HepG2 (cell line): ENCODE measurements at regions not wholly inside any gene's neighbourhood (a gene's known extent, or its start where the extent isn't known, plus 50 kb on each side); places are given as distances from the start of the nearest gene placed in this dataset.

Experiments
- ARNT2 ChIP-seq: sonication (generic); formaldehyde crosslinking; IDR thresholded peaks from 2 replicates; pipeline ENCODE4 v1.8.0; 2022; ENCODE audit warnings: mild to moderate bottlenecking, low read depth, missing genetic modification reagents, moderate library complexity
- CREM ChIP-seq, 2 experiments: sonication (generic) in 1 of 2; formaldehyde crosslinking in 1 of 2; IDR thresholded peaks; 2 replicates each; pipeline versions ENCODE4 v1.4.0 to v1.6.1; 2016 to 2020; ENCODE audit warnings: antibody characterized with exemption in 1 of 2, mild to moderate bottlenecking in 1 of 2, missing genetic modification reagents in 1 of 2
- DNMT1 ChIP-seq: sonication (generic); formaldehyde crosslinking; IDR thresholded peaks from 2 replicates; pipeline ENCODE4 v1.5.1; 2020; ENCODE audit warnings: mild to moderate bottlenecking, missing genetic modification reagents
- MED13 ChIP-seq: sonication (generic); formaldehyde crosslinking; IDR thresholded peaks from 2 replicates; pipeline ENCODE4 v1.5.0; 2020; ENCODE audit warnings: missing genetic modification reagents
- ONECUT2 ChIP-seq: sonication (generic); formaldehyde crosslinking; IDR thresholded peaks from 2 replicates; pipeline ENCODE4 v1.4.0; 2020; ENCODE audit warnings: missing genetic modification reagents
- SOX13 ChIP-seq, 3 experiments: fragments of 450-650 bp in 1 of 3; sonication (generic) in 1 of 3; formaldehyde crosslinking in 1 of 3; IDR thresholded peaks in 2 of 3; conservative IDR thresholded peaks in 1 of 3; 2 replicates each; pipeline versions ENCODE4 v1.5.0 to v1.6.1; 2016 to 2020; ENCODE audit warnings: antibody characterized with exemption in 1 of 3, mild to moderate bottlenecking in 1 of 3, missing compliant biosample characterization in 1 of 3, missing genetic modification reagents in 1 of 3, moderate library complexity in 1 of 3
- ZBTB1 ChIP-seq: sonication (generic); formaldehyde crosslinking; IDR thresholded peaks from 2 replicates; pipeline ENCODE4 v1.4.0; 2020; ENCODE audit warnings: missing genetic modification reagents, borderline replicate concordance
- ZNF136 ChIP-seq: sonication (generic); formaldehyde crosslinking; IDR thresholded peaks from 2 replicates; pipeline ENCODE4 v1.8.1; 2022; ENCODE audit warnings: low read depth, mild to moderate bottlenecking, moderate library complexity, missing genetic modification reagents
- ZNF44 ChIP-seq: sonication (generic); formaldehyde crosslinking; IDR thresholded peaks from 2 replicates; pipeline ENCODE4 v1.5.1; 2020; ENCODE audit warnings: mild to moderate bottlenecking, missing genetic modification reagents
- ZNF550 ChIP-seq: sonication (generic); formaldehyde crosslinking; IDR thresholded peaks from 2 replicates; pipeline ENCODE4 v1.4.0; 2020; ENCODE audit warnings: mild to moderate bottlenecking, missing genetic modification reagents, borderline replicate concordance
- ZNF556 ChIP-seq: sonication (generic); formaldehyde crosslinking; IDR thresholded peaks from 2 replicates; pipeline ENCODE4 v1.4.0; 2020; ENCODE audit warnings: mild to moderate bottlenecking, missing genetic modification reagents, borderline replicate concordance
- ZNF563 ChIP-seq: sonication (generic); formaldehyde crosslinking; IDR thresholded peaks from 2 replicates; pipeline ENCODE4 v1.8.0; 2022; ENCODE audit warnings: mild to moderate bottlenecking, moderate library complexity, missing genetic modification reagents
- ZNF773 ChIP-seq: sonication (generic); formaldehyde crosslinking; IDR thresholded peaks from 2 replicates; pipeline ENCODE4 v1.4.0; 2020; ENCODE audit warnings: missing genetic modification reagents, borderline replicate concordance
- ZNF839 ChIP-seq: sonication (generic); formaldehyde crosslinking; IDR thresholded peaks from 2 replicates; pipeline ENCODE4 v1.4.0; 2020; ENCODE audit warnings: missing genetic modification reagents, mild to moderate bottlenecking, borderline replicate concordance
- ZNF879 ChIP-seq: sonication (generic); formaldehyde crosslinking; IDR thresholded peaks from 2 replicates; pipeline ENCODE4 v1.8.1; 2023; ENCODE audit warnings: missing genetic modification reagents
- ZSCAN29 ChIP-seq: sonication (generic); formaldehyde crosslinking; conservative IDR thresholded peaks from 2 replicates; pipeline ENCODE4 v1.4.0; 2020; ENCODE audit warnings: mild to moderate bottlenecking, missing genetic modification reagents
- TF ChIP-seq, protein P1 (sequence below), 2 experiments: sonication (generic) in 1 of 2; formaldehyde crosslinking in 1 of 2; IDR thresholded peaks; 2 replicates each; pipeline versions ENCODE4 v1.5.1 to v1.6.1; 2011 to 2020; ENCODE audit warnings: borderline replicate concordance in 1 of 2, low read depth in 1 of 2, low read length in 1 of 2, mild to moderate bottlenecking in 1 of 2, missing genetic modification reagents in 1 of 2, moderate library complexity in 1 of 2
- TF ChIP-seq, protein P2 (sequence below): sonication (generic); formaldehyde crosslinking; IDR thresholded peaks from 2 replicates; pipeline ENCODE4 v1.4.0; 2020; ENCODE audit warnings: missing genetic modification reagents, borderline replicate concordance
- TF ChIP-seq, protein P3 (sequence below), 2 experiments: fragments of 450-650 bp in 1 of 2; sonication (generic) in 1 of 2; formaldehyde crosslinking; IDR thresholded peaks; 2 replicates each; pipeline versions ENCODE4 v1.5.0 to v1.8.0; 2020 to 2022; ENCODE audit warnings: mild to moderate bottlenecking in 1 of 2, missing genetic modification reagents in 1 of 2
- TF ChIP-seq, protein P4 (sequence below): sonication (generic); formaldehyde crosslinking; IDR thresholded peaks from 2 replicates; pipeline ENCODE4 v1.4.0; 2020; ENCODE audit warnings: missing genetic modification reagents

DNA sequence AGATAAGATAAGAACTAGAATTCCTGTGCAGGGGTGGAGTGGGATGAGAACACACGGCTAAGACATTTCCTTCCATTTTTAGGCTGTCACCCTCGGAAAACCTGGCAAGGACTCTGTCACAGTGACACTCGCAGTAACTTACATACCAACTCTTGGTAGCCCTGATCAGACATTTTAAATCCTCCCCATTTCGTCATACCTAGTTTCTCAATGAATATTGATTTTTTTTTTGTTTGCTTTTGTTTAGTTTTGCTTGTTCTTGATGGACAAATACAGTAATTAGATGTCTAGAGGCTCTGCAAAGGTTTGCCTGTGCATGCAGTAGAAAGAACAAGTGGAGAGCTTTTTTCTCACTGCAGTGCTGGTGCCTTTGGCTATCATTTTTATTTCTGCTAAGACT is 213.0 kb upstream of the FAM83B start (continued):
- TF ChIP-seq DNMT1 (CRISPR knock-in tag) (no peak), MED13 (CRISPR knock-in tag) (no peak), ZNF136 (CRISPR knock-in tag) (no peak), ZNF879 (CRISPR knock-in tag) (no peak), ZNF550 (CRISPR knock-in tag) (no peak), ZNF44 (CRISPR knock-in tag) (no peak), SOX13 (IDR thresholded peaks at IDR 0.05) (no peak), SOX13 (CRISPR knock-in tag; conservative IDR thresholded peaks at IDR 0.05 in 1 of 2, IDR thresholded peaks at IDR 0.05 in 1 of 2) (peak in 1 of 2 experiments; percentile 32; a peak in 1 of 4 replicates), ZNF563 (no peak), ZNF773 (CRISPR knock-in tag) (no peak), ZNF556 (CRISPR knock-in tag) (no peak), ZSCAN29 (CRISPR knock-in tag) (no peak), ZBTB1 (CRISPR knock-in tag) (no peak), ZNF839 (CRISPR knock-in tag) (no peak), CREM (IDR thresholded peaks at IDR 0.05) (no peak), CREM (CRISPR knock-in tag; IDR thresholded peaks at IDR 0.05) (no peak), ONECUT2 (CRISPR knock-in tag) (peak; percentile 82), ARNT2 (no peak)
- TF ChIP-seq, protein P1, sequence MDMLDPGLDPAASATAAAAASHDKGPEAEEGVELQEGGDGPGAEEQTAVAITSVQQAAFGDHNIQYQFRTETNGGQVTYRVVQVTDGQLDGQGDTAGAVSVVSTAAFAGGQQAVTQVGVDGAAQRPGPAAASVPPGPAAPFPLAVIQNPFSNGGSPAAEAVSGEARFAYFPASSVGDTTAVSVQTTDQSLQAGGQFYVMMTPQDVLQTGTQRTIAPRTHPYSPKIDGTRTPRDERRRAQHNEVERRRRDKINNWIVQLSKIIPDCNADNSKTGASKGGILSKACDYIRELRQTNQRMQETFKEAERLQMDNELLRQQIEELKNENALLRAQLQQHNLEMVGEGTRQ (IDR thresholded peaks at IDR 0.05; ENCODE audit: low read depth, low read length), result no peak
- TF ChIP-seq, protein P1 (CRISPR knock-in tag; IDR thresholded peaks at IDR 0.05; ENCODE audit: borderline replicate concordance), result no peak
- TF ChIP-seq, protein P2, sequence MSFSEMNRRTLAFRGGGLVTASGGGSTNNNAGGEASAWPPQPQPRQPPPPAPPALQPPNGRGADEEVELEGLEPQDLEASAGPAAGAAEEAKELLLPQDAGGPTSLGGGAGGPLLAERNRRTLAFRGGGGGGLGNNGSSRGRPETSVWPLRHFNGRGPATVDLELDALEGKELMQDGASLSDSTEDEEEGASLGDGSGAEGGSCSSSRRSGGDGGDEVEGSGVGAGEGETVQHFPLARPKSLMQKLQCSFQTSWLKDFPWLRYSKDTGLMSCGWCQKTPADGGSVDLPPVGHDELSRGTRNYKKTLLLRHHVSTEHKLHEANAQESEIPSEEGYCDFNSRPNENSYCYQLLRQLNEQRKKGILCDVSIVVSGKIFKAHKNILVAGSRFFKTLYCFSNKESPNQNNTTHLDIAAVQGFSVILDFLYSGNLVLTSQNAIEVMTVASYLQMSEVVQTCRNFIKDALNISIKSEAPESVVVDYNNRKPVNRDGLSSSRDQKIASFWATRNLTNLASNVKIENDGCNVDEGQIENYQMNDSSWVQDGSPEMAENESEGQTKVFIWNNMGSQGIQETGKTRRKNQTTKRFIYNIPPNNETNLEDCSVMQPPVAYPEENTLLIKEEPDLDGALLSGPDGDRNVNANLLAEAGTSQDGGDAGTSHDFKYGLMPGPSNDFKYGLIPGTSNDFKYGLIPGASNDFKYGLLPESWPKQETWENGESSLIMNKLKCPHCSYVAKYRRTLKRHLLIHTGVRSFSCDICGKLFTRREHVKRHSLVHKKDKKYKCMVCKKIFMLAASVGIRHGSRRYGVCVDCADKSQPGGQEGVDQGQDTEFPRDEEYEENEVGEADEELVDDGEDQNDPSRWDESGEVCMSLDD, result no peak
- TF ChIP-seq, protein P3, sequence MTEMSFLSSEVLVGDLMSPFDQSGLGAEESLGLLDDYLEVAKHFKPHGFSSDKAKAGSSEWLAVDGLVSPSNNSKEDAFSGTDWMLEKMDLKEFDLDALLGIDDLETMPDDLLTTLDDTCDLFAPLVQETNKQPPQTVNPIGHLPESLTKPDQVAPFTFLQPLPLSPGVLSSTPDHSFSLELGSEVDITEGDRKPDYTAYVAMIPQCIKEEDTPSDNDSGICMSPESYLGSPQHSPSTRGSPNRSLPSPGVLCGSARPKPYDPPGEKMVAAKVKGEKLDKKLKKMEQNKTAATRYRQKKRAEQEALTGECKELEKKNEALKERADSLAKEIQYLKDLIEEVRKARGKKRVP (CRISPR knock-in tag; IDR thresholded peaks at IDR 0.05), result 0 out of 4 replicates have a peak, but pooled peaks of 1 of the 2 experiments have one; percentile 49
- TF ChIP-seq, protein P4, sequence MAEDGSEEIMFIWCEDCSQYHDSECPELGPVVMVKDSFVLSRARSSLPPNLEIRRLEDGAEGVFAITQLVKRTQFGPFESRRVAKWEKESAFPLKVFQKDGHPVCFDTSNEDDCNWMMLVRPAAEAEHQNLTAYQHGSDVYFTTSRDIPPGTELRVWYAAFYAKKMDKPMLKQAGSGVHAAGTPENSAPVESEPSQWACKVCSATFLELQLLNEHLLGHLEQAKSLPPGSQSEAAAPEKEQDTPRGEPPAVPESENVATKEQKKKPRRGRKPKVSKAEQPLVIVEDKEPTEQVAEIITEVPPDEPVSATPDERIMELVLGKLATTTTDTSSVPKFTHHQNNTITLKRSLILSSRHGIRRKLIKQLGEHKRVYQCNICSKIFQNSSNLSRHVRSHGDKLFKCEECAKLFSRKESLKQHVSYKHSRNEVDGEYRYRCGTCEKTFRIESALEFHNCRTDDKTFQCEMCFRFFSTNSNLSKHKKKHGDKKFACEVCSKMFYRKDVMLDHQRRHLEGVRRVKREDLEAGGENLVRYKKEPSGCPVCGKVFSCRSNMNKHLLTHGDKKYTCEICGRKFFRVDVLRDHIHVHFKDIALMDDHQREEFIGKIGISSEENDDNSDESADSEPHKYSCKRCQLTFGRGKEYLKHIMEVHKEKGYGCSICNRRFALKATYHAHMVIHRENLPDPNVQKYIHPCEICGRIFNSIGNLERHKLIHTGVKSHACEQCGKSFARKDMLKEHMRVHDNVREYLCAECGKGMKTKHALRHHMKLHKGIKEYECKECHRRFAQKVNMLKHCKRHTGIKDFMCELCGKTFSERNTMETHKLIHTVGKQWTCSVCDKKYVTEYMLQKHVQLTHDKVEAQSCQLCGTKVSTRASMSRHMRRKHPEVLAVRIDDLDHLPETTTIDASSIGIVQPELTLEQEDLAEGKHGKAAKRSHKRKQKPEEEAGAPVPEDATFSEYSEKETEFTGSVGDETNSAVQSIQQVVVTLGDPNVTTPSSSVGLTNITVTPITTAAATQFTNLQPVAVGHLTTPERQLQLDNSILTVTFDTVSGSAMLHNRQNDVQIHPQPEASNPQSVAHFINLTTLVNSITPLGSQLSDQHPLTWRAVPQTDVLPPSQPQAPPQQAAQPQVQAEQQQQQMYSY (CRISPR knock-in tag), result peak; percentile 58
